NT2/D1 (cell line): ENCODE measurements at regions not wholly inside any gene's neighbourhood (a gene's known extent, or its start where the extent isn't known, plus 50 kb on each side); places are given as distances from the start of the nearest gene placed in this dataset.

ENCODE experiments used
- DNase-seq: peaks from one replicate; pipeline ENCODE4 v3.0.0-alpha.2; 2011; ENCODE audit warnings: low read depth, low spot score
- H3K27me3 ChIP-seq: 2 replicates; pipeline ENCODE4 v1.6.0; 2011; ENCODE audit warnings: mild to moderate bottlenecking; ENCODE audit not compliant: insufficient read length, insufficient read depth
- H3K36me3 ChIP-seq: 2 replicates; pipeline ENCODE4 v1.6.1; 2011; ENCODE audit warnings: mild to moderate bottlenecking, low read length, mixed read lengths; ENCODE audit not compliant: insufficient read depth, insufficient read length
- H3K4me1 ChIP-seq: 2 replicates; pipeline ENCODE4 v1.5.1; 2011; ENCODE audit not compliant: insufficient read depth, insufficient read length
- H3K4me3 ChIP-seq: 2 replicates; pipeline ENCODE4 v1.5.1; 2011; ENCODE audit warnings: low read depth; ENCODE audit not compliant: insufficient read length
- H3K9ac ChIP-seq: 2 replicates; pipeline ENCODE4 v1.6.0; 2011; ENCODE audit warnings: low read depth; ENCODE audit not compliant: insufficient read length
- H3K9me3 ChIP-seq: 2 replicates; pipeline ENCODE4 v1.5.1; 2011; ENCODE audit warnings: mild to moderate bottlenecking, low read length; ENCODE audit not compliant: insufficient read depth
- SUZ12 ChIP-seq: IDR thresholded peaks from 2 replicates; pipeline ENCODE4 v1.6.1; 2011; ENCODE audit not compliant: insufficient read length, insufficient read depth; ENCODE audit errors: extremely low read depth
- YY1 ChIP-seq: IDR thresholded peaks from 2 replicates; pipeline ENCODE4 v1.6.1; 2011; ENCODE audit not compliant: insufficient read length, insufficient read depth
- ZNF274 ChIP-seq: IDR thresholded peaks from 2 replicates; pipeline ENCODE4 v1.6.1; 2011; ENCODE audit warnings: mild to moderate bottlenecking, low read depth, low read length

DNA sequence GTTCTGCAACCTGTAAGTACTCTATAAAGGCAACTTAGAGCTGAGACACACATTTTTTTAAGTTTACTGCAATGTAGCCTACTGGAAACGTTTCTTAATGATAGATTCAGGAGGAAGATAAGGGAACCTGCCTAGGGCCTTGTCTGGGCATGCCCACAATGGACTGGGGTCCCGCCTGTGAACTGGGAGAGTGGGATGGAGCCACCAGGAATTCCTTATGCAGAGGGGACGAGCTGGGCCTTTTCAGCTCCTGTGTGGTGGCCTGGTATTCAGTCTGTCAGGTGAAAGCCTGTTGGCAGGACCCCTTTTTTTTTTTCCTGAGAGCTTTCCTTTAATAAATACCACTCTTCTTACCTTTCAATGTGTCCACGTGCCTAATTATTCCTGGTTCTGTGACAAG is 384.4 kb upstream of the ZWINT start:
- TF ChIP-seq YY1 = no peak
- no peak for TF ChIP-seq ZNF274
- TF ChIP-seq SUZ12 = no peak
- Histone ChIP-seq H3K9me3 (no peaks in the 10 kb centered on the region), H3K9ac (no peak overlapping the region), H3K4me3 (no peak overlapping the region), H3K27me3 (no peaks in the 10 kb centered on the region), H3K4me1 (no peaks in the 10 kb centered on the region), H3K36me3 (no peaks in the 10 kb centered on the region)
- no peak for DNase-seq

DNA sequence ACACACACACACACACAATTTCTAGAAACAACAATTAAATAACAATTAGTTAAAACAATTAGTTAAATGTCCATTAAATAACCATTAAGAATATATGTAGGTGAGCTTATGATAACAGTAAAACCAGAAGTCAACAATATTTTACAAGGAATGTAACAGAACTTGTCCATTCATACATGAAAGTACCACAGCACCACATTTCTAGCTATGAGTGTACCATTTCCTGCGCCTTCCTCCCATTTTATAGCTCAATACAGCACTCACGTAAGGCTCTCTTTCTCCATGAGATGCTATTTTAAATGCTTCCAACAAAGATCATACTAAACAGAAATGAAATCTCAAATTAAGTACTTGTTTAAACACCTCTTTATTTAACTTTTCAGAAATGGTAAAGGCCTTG is 367.3 kb upstream of the ZWINT start:
- Histone ChIP-seq H3K36me3 (no peaks in the 10 kb centered on the region), H3K4me1 (no peaks in the 10 kb centered on the region), H3K9ac (no peak overlapping the region), H3K4me3 (no peak overlapping the region), H3K9me3 (no peaks in the 10 kb centered on the region), H3K27me3 (no peaks in the 10 kb centered on the region)
- TF ChIP-seq ZNF274 (no peak), SUZ12 (no peak), YY1 (no peak)
- DNase-seq = no peak

DNA sequence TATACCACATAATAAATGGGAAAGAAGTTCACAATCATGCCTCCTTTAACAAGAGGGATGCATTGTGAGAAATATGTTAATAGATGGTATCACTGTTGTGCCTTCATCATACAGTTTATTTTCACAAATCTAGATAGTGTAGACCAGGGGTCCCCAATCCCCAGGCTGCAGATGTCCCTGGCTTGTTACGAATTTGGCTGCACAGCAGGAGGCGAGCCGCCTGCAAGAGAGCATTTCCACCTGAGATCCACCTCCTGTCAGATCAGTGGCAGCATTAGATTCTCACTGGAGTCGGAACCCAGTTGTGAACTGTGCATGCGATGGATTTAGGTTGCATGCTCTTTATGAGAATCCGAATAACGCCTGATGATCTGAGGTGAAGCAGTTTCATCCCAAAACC is 361.9 kb upstream of the ZWINT start:
- H3K36me3 ChIP-seq = no peaks in the 10 kb centered on the region
- no peaks in the 10 kb centered on the region for H3K27me3 ChIP-seq
- no peak overlapping the region for H3K9ac ChIP-seq
- TF ChIP-seq YY1 (no peak), ZNF274 (no peak), SUZ12 (no peak)
- no peaks in the 10 kb centered on the region for H3K4me1 ChIP-seq
- H3K9me3 ChIP-seq = no peaks in the 10 kb centered on the region
- H3K4me3 ChIP-seq = no peak overlapping the region
- DNase-seq = no peak

DNA sequence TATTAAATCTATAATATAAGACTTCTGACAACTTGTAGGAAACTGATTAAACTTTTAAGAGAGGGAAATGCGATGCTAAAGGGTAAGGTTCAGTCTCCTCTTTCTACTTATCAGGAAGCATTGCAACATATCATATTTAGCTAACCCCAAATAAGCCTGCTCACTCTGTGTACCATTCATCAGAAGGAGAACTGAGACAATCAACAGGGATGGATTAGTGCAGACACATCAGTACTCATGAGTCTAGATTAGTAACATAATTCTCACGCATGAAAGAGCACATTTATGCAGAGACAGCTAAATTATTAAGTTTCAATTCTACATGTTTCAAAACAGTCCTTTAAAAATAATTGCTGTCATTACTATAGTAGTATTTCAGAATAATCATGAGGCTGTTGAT is 354.2 kb upstream of the ZWINT start:
- no peak overlapping the region for H3K4me3 ChIP-seq
- H3K36me3 ChIP-seq = no peaks in the 10 kb centered on the region
- H3K9ac ChIP-seq = no peak overlapping the region
- no peaks in the 10 kb centered on the region for H3K27me3 ChIP-seq
- no peaks in the 10 kb centered on the region for H3K4me1 ChIP-seq
- no peak for DNase-seq
- H3K9me3 ChIP-seq = no peaks in the 10 kb centered on the region
- TF ChIP-seq SUZ12 = no peak
- TF ChIP-seq YY1 = no peak
- TF ChIP-seq ZNF274 = no peak

DNA sequence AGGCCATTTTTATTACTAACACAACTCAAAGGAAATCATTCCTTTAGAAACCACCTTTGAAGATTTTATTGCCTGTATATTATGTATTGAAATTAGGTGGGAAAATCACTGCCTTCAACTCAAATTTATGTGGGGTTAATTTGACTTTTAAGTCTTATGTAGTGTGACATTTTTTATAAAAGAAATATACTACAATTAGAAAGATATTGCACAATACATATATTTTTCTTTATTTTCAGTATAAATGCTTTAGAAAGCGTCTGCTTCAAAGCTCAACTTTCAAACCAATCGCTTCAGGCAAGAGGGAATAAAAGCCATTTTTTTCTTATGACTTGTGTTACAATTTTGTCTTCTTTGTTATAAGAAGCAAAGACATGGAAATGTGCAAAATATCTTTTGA is 337.4 kb upstream of the ZWINT start:
- Histone ChIP-seq H3K9me3 (no peaks in the 10 kb centered on the region), H3K9ac (no peak overlapping the region), H3K4me3 (no peak overlapping the region), H3K4me1 (no peaks in the 10 kb centered on the region), H3K36me3 (no peaks in the 10 kb centered on the region), H3K27me3 (no peaks in the 10 kb centered on the region)
- no peak for DNase-seq
- TF ChIP-seq YY1 = no peak
- TF ChIP-seq SUZ12 = no peak
- TF ChIP-seq ZNF274 = no peak

DNA sequence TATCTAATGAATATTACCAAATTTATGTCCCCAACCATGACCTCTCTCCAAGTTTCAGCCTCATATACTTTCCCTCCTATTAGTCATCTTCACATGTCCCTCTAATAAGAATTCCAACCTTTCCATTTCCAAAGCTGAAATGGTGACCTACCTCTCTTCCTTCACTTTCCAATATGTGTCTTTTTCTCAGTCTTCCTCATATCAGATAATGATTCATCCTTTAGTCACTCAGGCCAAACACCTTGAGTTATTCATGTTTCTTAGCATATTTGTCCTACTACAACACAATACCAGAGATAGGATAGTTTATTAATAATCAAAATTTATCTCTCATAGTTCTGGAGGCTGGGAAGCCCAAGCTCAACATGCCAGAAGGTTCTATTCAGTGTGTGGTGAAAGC is 318.5 kb upstream of the ZWINT start:
- TF ChIP-seq ZNF274 (no peak), SUZ12 (no peak), YY1 (no peak)
- no peaks in the 10 kb centered on the region for H3K27me3 ChIP-seq
- no peaks in the 10 kb centered on the region for H3K4me1 ChIP-seq
- no peak for DNase-seq
- no peaks in the 10 kb centered on the region; the same call in 1 of the 2 replicates for H3K9me3 ChIP-seq
- H3K9ac ChIP-seq = no peak overlapping the region
- no peaks in the 10 kb centered on the region for H3K36me3 ChIP-seq
- H3K4me3 ChIP-seq = no peak overlapping the region

DNA sequence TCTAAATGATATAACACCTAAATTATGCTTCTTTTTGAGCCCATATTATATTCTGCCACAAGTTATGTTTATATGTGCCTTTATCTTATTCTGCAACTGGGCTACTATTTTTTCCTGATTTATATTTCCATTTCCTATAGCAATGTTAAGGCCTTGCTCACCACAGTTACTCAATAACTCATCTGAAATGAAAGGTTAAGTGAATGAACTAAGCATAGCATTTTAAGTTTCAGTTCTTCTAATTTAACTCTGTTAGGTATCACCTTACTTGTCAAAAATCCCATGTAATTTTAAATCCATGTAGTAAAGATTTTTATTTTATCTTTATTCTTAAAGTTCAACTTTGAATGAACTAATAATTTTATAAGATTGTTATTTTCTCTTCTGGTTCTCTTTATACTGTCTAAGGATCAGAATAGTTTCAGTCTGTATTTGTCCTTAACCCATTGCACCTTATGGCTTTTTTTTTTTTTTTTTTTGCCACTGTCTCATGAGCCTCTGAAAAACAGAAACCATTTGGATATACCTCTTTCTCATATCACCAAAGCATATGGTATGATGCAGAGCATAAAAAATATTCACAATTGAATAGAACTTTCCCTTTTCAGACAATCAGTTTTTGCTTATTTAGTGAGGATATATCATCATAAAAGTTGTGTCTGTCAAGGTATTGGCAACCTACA is 301.8 kb upstream of the ZWINT start:
- Histone ChIP-seq H3K36me3 (no peaks in the 10 kb centered on the region), H3K9ac (no peak overlapping the region), H3K9me3 (no peaks in the 10 kb centered on the region), H3K27me3 (no peaks in the 10 kb centered on the region), H3K4me3 (no peak overlapping the region), H3K4me1 (no peaks in the 10 kb centered on the region)
- TF ChIP-seq ZNF274 = no peak
- TF ChIP-seq YY1 = no peak
- no peak for TF ChIP-seq SUZ12
- DNase-seq = no peak

DNA sequence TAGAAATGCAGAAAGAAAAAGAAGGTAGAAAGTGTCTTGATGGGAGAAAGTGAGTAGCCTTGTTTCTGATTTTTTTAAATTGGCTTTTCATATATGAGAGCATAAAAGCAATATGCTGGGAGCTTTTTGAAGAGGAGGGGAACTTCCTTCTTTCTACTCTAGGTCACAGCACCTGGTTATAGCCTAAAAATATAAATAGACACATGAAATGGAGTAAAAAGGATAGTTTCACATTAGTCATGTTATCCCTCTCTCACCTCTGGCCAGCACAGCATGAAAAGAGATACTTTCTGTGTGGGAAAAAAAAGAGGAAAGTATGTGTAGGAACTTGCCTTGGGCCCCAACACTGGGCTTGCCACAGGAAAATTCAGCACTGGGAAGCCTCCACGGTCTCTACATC is 292.2 kb upstream of the ZWINT start:
- Histone ChIP-seq H3K36me3 (no peaks in the 10 kb centered on the region), H3K9me3 (no peaks in the 10 kb centered on the region), H3K4me3 (no peak overlapping the region), H3K4me1 (no peaks in the 10 kb centered on the region), H3K27me3 (no peaks in the 10 kb centered on the region), H3K9ac (no peak overlapping the region)
- no peak for DNase-seq
- TF ChIP-seq SUZ12 = no peak
- TF ChIP-seq ZNF274 = no peak
- TF ChIP-seq YY1 = no peak
